ENCODE measurements at regions not wholly inside any gene's neighbourhood (a gene's known extent, or its start where the extent isn't known, plus 50 kb on each side); places are given as distances from the start of the nearest gene placed in this dataset.

- intact Hi-C loops (cut with micrococcal nuclease) (no loop called here), in situ Hi-C loops (cut with MboI) (no loop called here)
- Histone ChIP-seq H3K27ac (ENCODE audit: extremely low read depth, low read depth, low read length) (no peak overlapping the region), H3K27me3 (ENCODE audit: control insufficient read depth in 2 of 2, insufficient read depth in 2 of 2, low read length in 2 of 2) (peaks cover 0 to 10% of the 10 kb centered on the region in 2 experiments; a peak in 2 of 5 replicates), H2AFZ (ENCODE audit: low read depth, low read length) (no peak overlapping the region), H4K20me1 (replicated peaks; ENCODE audit: control insufficient read depth, insufficient read depth, low read length) (no peaks in the 10 kb centered on the region), H3K36me3 (ENCODE audit: control insufficient read depth, insufficient read depth, low read length) (no peaks in the 10 kb centered on the region), H3K79me2 (ENCODE audit: control insufficient read depth, insufficient read depth, low read length) (no peaks in the 10 kb centered on the region), H3K9ac (ENCODE audit: insufficient read depth in 1 of 2, low read depth in 2 of 2, low read length in 2 of 2) (no peak overlapping the region), H3K9me3 (replicated peaks; ENCODE audit: control insufficient read depth, insufficient read depth, low read depth, low read length) (no peaks in the 10 kb centered on the region), H3K4me3 (no peak overlapping the region), H3K4me2 (ENCODE audit: insufficient read depth, low read length) (no peak overlapping the region), H3K9me1 (ENCODE audit: control insufficient read depth, insufficient read depth, low read length) (no peaks in the 10 kb centered on the region), H3K4me1 (replicated peaks in 1 of 2; ENCODE audit: control insufficient read depth in 2 of 2, insufficient read depth in 2 of 2, low read length in 2 of 2) (no peaks in the 10 kb centered on the region)
- ChIA-PET POLR2A (no interaction called here), CTCF (ENCODE audit: low intra/inter-chr PET ratio) (no interaction called here)
- no peak for ATAC-seq
- WGBS (ENCODE audit: insufficient coverage, low coverage, missing lambda C conversion rate): 21% methylated on average over 2 of the region's 2 CpGs
- no peak for DNase-seq (ENCODE audit: extremely low read depth in 1 of 4, low spot score in 3 of 4)
- BruUV-seq (replicated peaks): no TSS peak
- TF ChIP-seq ZFP30 (CRISPR knock-in tag; IDR thresholded peaks at IDR 0.05; ENCODE audit: borderline replicate concordance): no peak
- TF ChIP-seq FOXJ2 (tag; IDR thresholded peaks at IDR 0.05): no peak
- TF ChIP-seq MAFK (IDR thresholded peaks at IDR 0.05; ENCODE audit: low read length): no peak
- no peak for TF ChIP-seq XRCC4 (IDR thresholded peaks at IDR 0.05; ENCODE audit: extremely low read depth, insufficient read depth, insufficient read length)
- no peak for TF ChIP-seq FOXM1 (IDR thresholded peaks at IDR 0.05; ENCODE audit: low read depth)
- no peak for TF ChIP-seq FOXM1 (CRISPR knock-in tag; IDR thresholded peaks at IDR 0.05; ENCODE audit: low read depth)
- TF ChIP-seq, protein P1, sequence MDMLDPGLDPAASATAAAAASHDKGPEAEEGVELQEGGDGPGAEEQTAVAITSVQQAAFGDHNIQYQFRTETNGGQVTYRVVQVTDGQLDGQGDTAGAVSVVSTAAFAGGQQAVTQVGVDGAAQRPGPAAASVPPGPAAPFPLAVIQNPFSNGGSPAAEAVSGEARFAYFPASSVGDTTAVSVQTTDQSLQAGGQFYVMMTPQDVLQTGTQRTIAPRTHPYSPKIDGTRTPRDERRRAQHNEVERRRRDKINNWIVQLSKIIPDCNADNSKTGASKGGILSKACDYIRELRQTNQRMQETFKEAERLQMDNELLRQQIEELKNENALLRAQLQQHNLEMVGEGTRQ (CRISPR knock-in tag; IDR thresholded peaks at IDR 0.05): no peak
- TF ChIP-seq MXI1 (IDR thresholded peaks at IDR 0.05; ENCODE audit: low read depth, low read length): no peak
- no peak for TF ChIP-seq NR2C1 (IDR thresholded peaks at IDR 0.05)
- no peak for TF ChIP-seq NR2C1 (tag; IDR thresholded peaks at IDR 0.05)
- TF ChIP-seq, protein P2, sequence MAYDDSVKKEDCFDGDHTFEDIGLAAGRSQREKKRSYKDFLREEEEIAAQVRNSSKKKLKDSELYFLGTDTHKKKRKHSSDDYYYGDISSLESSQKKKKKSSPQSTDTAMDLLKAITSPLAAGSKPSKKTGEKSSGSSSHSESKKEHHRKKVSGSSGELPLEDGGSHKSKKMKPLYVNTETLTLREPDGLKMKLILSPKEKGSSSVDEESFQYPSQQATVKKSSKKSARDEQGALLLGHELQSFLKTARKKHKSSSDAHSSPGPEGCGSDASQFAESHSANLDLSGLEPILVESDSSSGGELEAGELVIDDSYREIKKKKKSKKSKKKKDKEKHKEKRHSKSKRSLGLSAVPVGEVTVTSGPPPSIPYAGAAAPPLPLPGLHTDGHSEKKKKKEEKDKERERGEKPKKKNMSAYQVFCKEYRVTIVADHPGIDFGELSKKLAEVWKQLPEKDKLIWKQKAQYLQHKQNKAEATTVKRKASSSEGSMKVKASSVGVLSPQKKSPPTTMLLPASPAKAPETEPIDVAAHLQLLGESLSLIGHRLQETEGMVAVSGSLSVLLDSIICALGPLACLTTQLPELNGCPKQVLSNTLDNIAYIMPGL (CRISPR knock-in tag; IDR thresholded peaks at IDR 0.05): no peak
- TF ChIP-seq, protein P3, sequence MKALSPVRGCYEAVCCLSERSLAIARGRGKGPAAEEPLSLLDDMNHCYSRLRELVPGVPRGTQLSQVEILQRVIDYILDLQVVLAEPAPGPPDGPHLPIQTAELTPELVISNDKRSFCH (CRISPR knock-in tag; IDR thresholded peaks at IDR 0.05): no peak
- TF ChIP-seq, protein P3 (tag; IDR thresholded peaks at IDR 0.05): no peak
- TF ChIP-seq C11orf30 (IDR thresholded peaks at IDR 0.05; ENCODE audit: low read depth): no peak
- no peak for FAIRE-seq
These were observed 265.1 kb upstream of the MAP3K1 start for GRCh38 chr5:56550227-56550626.

Measured in K562 (cell line).